ENCODE measurements at regions not wholly inside any gene's neighbourhood (a gene's known extent, or its start where the extent isn't known, plus 50 kb on each side); places are given as distances from the start of the nearest gene placed in this dataset.
A peak's percentile ranks its signal among the peaks of the same experiment; 100 is the strongest.
"Not testable (repeated sequence)": the region's sequence is repeated elsewhere in the genome, so short reads cannot be mapped to it uniquely, and the experiment has no call there.

DNA sequence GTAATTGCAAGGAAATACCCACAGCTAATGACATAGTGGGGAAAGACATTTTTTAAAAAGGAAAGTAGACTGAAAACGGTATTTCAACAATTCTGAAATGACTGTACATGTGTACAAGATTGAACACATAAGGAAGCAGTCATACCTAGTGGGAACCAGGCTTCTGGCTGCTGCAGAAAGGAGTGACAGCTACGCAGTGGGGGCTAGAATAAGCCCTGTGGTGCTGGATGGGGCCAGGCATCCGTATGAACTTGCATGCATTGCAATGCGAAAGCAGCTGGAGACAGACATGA, 54.9 kb upstream of the GPR31 start:
- Histone ChIP-seq H3K36me3 (no peaks in the 10 kb centered on the region), H3K27ac (no peak overlapping the region), H3K4me1 (no peaks in the 10 kb centered on the region), H3K9me3 (no peaks in the 10 kb centered on the region), H3K27me3 (peaks cover 0 to 18% of the 10 kb centered on the region in 2 donors), H3K4me3 (no peak overlapping the region)
- intact Hi-C loops (cut with DNase I; ENCODE audit: low total_unique reads), result no loop called here
- DNase-seq, result no peak
- TF ChIP-seq, protein P1, sequence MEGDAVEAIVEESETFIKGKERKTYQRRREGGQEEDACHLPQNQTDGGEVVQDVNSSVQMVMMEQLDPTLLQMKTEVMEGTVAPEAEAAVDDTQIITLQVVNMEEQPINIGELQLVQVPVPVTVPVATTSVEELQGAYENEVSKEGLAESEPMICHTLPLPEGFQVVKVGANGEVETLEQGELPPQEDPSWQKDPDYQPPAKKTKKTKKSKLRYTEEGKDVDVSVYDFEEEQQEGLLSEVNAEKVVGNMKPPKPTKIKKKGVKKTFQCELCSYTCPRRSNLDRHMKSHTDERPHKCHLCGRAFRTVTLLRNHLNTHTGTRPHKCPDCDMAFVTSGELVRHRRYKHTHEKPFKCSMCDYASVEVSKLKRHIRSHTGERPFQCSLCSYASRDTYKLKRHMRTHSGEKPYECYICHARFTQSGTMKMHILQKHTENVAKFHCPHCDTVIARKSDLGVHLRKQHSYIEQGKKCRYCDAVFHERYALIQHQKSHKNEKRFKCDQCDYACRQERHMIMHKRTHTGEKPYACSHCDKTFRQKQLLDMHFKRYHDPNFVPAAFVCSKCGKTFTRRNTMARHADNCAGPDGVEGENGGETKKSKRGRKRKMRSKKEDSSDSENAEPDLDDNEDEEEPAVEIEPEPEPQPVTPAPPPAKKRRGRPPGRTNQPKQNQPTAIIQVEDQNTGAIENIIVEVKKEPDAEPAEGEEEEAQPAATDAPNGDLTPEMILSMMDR (IDR thresholded peaks at IDR 0.05), result no peak

DNA sequence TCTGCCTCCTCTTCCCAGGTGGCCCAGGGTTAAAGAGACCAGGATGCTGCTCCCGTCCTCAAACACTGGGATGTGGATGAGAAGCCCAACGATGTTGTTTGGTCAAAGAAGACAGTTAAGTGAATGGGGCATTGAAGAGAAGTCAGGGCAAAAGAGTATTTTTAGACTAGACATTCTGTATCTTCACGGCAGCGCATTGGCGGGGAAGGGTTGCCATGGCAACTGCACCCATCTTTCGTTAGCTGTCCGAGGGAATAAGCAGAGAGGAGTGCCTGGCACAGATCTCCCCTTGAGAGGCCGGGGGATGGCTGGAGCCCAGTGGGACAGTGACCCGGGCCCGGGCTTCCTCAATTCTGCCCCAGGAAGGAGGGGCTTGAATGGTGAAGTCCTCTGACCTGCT, 56.4 kb upstream of the GPR31 start:
- intact Hi-C loops (cut with DNase I; ENCODE audit: low total_unique reads), result no loop called here
- Histone ChIP-seq H3K27ac (no peak overlapping the region), H3K4me1 (no peaks in the 10 kb centered on the region), H3K36me3 (no peaks in the 10 kb centered on the region), H3K27me3 (peaks cover 0 to 12% of the 10 kb centered on the region in 2 donors), H3K9me3 (no peaks in the 10 kb centered on the region), H3K4me3 (no peak overlapping the region)
- no peak for DNase-seq
- TF ChIP-seq, protein P1 (IDR thresholded peaks at IDR 0.05), result no peak

DNA sequence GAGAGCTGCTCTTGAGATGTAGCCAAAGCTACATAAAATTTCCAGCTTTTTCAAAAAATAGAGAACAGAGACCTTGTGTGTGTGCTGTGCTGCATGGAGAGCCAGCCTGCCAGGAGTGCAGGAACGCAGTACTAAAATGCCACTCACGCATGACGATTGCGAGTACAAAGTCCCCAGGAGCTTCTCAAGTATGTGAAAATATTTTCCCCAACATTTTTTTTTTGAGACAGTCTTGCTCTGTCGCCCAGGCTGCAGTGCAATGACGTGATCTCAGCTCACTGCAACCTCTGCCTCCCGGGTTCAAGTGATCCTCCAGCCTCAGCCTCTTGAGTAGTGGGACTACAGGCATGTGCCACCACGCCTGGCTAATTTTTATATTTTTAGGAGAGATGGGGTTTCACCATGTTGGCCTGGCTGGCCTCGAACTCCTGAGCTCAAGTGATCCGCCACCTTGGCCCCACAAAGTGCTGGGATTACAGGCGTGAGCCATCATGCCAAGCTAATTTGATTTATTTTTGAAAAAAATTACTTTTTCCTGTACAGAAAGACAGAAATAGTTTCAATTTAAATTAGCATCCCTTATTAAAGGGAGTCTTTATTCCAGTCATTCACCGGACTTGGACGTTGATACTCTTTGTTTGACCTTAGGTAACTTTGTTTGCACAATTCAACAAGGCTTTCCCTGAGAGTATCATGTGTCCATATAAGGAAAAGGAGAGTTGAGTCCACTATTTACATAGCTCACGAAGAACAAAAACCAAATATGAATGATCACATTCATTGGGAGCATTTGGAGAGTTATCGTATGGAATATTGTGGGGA, 57.9 kb upstream of the GPR31 start:
- H3K27ac ChIP-seq; H3K36me3 ChIP-seq; H3K4me3 ChIP-seq; H3K4me1 ChIP-seq; DNase-seq; H3K9me3 ChIP-seq; H3K27me3 ChIP-seq; intact Hi-C loops (cut with DNase I; ENCODE audit: low total_unique reads): not testable (repeated sequence)

GRCh38 chr6:167216390-167217050, 58.7 kb upstream of the GPR31 start:
- H3K27ac ChIP-seq; intact Hi-C loops (cut with DNase I; ENCODE audit: low total_unique reads): not testable (repeated sequence)

GRCh38 chr6:167217073-167217472, 59.3 kb upstream of the GPR31 start:
- H3K36me3 ChIP-seq; H3K4me1 ChIP-seq; DNase-seq; H3K9me3 ChIP-seq; H3K4me3 ChIP-seq; intact Hi-C loops (cut with DNase I; ENCODE audit: low total_unique reads); H3K27ac ChIP-seq; H3K27me3 ChIP-seq: not testable (repeated sequence)

More at GRCh38 chr6:167216390-167217050, 58.7 kb upstream of the GPR31 start:
- H3K27me3 ChIP-seq, H3K4me1 ChIP-seq, H3K4me3 ChIP-seq, H3K9me3 ChIP-seq, H3K36me3 ChIP-seq, DNase-seq: not testable (repeated sequence)

GRCh38 chr6:167217951-167218759, 60.4 kb upstream of the GPR31 start:
- H3K36me3 ChIP-seq; DNase-seq; H3K27me3 ChIP-seq; H3K9me3 ChIP-seq; intact Hi-C loops (cut with DNase I; ENCODE audit: low total_unique reads); H3K27ac ChIP-seq; H3K4me3 ChIP-seq; H3K4me1 ChIP-seq: not testable (repeated sequence)
- TF ChIP-seq, protein P1 (IDR thresholded peaks at IDR 0.05), result peak; percentile 7 to 10

- H3K27me3 ChIP-seq; H3K9me3 ChIP-seq; DNase-seq; H3K4me3 ChIP-seq; H3K36me3 ChIP-seq; intact Hi-C loops (cut with DNase I; ENCODE audit: low total_unique reads); H3K4me1 ChIP-seq; H3K27ac ChIP-seq: not testable (repeated sequence)
These were observed 61.3 kb upstream of the GPR31 start for GRCh38 chr6:167219079-167219478.

Data from tibial artery (tissue), 4 donors.